Coronary artery (tissue), 2 donors: ENCODE measurements at regions not wholly inside any gene's neighbourhood (a gene's known extent, or its start where the extent isn't known, plus 50 kb on each side); places are given as distances from the start of the nearest gene placed in this dataset.

Source experiments
- DNase-seq: peaks from one replicate; pipeline ENCODE4 v3.0.0-alpha.2; 2017; ENCODE audit warnings: low spot score
- H3K27ac ChIP-seq, 2 donors: fragments of 200-600 bp; sonication (generic); one replicate each; pipeline ENCODE4 v1.5.1; 2016 to 2019
- H3K4me3 ChIP-seq: fragments of 200-600 bp; sonication (generic); 2 replicates; pipeline ENCODE4 v1.5.1; 2016; ENCODE audit warnings: mild to moderate bottlenecking, moderate library complexity
- CTCF ChIP-seq: fragments of 200-600 bp; sonication (generic); IDR thresholded peaks from one replicate; pipeline ENCODE4 v1.5.1; 2019; ENCODE audit warnings: antibody characterized with exemption

GRCh38 chr7:142248-142941 lies 50.0 kb upstream of the FAM20C start:
- DNase-seq, result no peak
- H3K4me3 ChIP-seq, result no peak overlapping the region
- H3K27ac ChIP-seq, result peak overlapping the region; percentile 71 to 88
- TF ChIP-seq CTCF, result no peak
